Stomach (tissue), 4 donors: ENCODE measurements at regions not wholly inside any gene's neighbourhood (a gene's known extent, or its start where the extent isn't known, plus 50 kb on each side); places are given as distances from the start of the nearest gene placed in this dataset.
"Not testable (repeated sequence)": the region's sequence is repeated elsewhere in the genome, so short reads cannot be mapped to it uniquely, and the experiment has no call there.

ENCODE experiments used
- POLR2AphosphoS5 ChIP-seq, 3 donors: sonication (generic); formaldehyde crosslinking; IDR thresholded peaks; one replicate each; pipeline ENCODE4 v1.6.1; 2016; ENCODE audit warnings: antibody characterized with exemption in 3 of 3
- TF ChIP-seq, protein P1 (sequence below), 7 experiments: fragments of 450-650 bp in 4 of 7; fragments of 200-600 bp in 3 of 7; sonication (generic) in 3 of 7; IDR thresholded peaks; one replicate each; pipeline ENCODE4 v1.5.1; 2016 to 2019; ENCODE audit warnings: antibody characterized with exemption in 7 of 7, control low read depth in 2 of 7, mild to moderate bottlenecking in 1 of 7

DNA sequence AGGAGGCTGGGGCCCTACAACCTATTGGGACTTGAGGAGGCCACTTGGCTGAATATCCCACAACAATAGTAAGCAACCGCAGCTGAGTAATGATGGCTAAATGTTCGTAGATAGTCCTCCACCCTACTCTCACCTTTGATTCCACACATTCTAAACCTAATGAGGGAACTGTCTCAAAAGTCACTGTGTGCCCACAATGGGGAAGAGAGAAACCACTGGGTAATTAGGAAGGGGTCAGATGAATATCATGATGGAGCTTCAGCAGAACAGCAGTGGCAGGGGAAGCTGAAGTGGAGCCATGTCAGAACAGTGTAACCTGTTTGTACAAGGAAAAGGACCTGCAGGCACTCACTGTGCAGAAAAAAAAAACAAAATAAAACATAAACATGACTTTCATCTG, 81.4 kb upstream of the POMZP3 start:
- TF ChIP-seq, protein P1, sequence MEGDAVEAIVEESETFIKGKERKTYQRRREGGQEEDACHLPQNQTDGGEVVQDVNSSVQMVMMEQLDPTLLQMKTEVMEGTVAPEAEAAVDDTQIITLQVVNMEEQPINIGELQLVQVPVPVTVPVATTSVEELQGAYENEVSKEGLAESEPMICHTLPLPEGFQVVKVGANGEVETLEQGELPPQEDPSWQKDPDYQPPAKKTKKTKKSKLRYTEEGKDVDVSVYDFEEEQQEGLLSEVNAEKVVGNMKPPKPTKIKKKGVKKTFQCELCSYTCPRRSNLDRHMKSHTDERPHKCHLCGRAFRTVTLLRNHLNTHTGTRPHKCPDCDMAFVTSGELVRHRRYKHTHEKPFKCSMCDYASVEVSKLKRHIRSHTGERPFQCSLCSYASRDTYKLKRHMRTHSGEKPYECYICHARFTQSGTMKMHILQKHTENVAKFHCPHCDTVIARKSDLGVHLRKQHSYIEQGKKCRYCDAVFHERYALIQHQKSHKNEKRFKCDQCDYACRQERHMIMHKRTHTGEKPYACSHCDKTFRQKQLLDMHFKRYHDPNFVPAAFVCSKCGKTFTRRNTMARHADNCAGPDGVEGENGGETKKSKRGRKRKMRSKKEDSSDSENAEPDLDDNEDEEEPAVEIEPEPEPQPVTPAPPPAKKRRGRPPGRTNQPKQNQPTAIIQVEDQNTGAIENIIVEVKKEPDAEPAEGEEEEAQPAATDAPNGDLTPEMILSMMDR (IDR thresholded peaks at IDR 0.05), result not testable (repeated sequence)
- not testable (repeated sequence) for TF ChIP-seq POLR2AphosphoS5 (IDR thresholded peaks at IDR 0.05)
